T-helper 1 cell treated with Interleukin-12 subunit alpha and Interleukin-12 subunit beta and Interleukin-4 antibody, amounts not matched to agents 30 ng/mL and 1 ng/mL, for 36 hours (primary cell): ENCODE measurements at regions not wholly inside any gene's neighbourhood (a gene's known extent, or its start where the extent isn't known, plus 50 kb on each side); places are given as distances from the start of the nearest gene placed in this dataset.
"Not testable (repeated sequence)": the region's sequence is repeated elsewhere in the genome, so short reads cannot be mapped to it uniquely, and the experiment has no call there.

Experiments used
- intact Hi-C: fragments of 100-400 bp; cut with micrococcal nuclease; formaldehyde crosslinking; loops from one replicate; pipeline ENCODE4 v1.15.1; 2024

GRCh38 chr10:8367672-8368411 lies 313.4 kb downstream of the GATA3 start:
- intact Hi-C loops, result not testable (repeated sequence)

- intact Hi-C loops, result no loop called here
These were observed 315.2 kb downstream of the GATA3 start for GRCh38 chr10:8369666-8370065.

DNA sequence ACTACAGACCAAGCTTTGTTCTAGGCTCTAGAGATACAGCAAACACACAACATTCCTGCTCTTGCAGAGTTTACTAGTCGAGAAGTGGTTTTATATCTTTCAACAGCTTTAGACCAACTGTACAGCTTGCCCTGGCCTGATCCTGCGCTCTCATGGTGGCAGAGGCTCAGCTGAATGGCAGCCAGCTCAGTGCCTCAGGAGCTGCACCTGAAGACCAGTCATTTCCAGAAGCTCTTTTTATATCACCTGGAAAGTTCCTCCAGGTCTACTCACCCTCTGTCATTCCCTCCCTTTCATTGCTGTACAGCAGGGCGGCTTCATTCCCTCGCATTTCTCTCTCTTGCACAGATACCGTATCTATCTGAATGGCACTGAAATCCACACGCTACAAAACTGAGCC lies 319.8 kb downstream of the GATA3 start:
- intact Hi-C loops, result no loop called here

GRCh38 chr10:8375137-8375536 lies 320.6 kb downstream of the GATA3 start:
- intact Hi-C loops, result no loop called here

GRCh38 chr10:8378198-8378983 lies 323.9 kb downstream of the GATA3 start:
- intact Hi-C loops, result no loop called here

- intact Hi-C loops, result no loop called here
These were observed 325.7 kb downstream of the GATA3 start for GRCh38 chr10:8379906-8380832.

- intact Hi-C loops, result no loop called here
These were observed 326.5 kb downstream of the GATA3 start for GRCh38 chr10:8380833-8381496.

- intact Hi-C loops, result no loop called here
These were observed 332.3 kb downstream of the GATA3 start for GRCh38 chr10:8386781-8387180.

GRCh38 chr10:8389630-8390029 lies 335.1 kb downstream of the GATA3 start:
- intact Hi-C loops, result no loop called here

DNA sequence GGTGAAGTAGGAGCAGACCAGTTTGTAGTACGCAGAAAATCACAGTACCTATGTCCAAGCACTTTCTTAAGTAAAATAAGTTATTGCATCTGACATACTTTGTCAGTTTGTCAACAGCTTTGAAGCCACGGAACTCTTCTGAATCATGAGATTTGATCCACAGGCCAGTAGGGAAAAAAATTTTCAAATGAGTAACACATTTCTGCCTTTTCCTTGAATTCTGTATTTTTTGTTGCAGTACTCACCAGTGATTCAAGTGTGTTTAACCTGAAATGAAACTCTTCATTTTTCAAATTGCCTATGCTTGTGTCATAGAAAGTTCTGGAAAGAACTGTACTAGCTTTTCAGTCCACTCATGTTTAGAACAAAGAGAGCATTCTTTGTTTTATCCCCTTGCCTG lies 337.7 kb downstream of the GATA3 start:
- intact Hi-C loops, result no loop called here

DNA sequence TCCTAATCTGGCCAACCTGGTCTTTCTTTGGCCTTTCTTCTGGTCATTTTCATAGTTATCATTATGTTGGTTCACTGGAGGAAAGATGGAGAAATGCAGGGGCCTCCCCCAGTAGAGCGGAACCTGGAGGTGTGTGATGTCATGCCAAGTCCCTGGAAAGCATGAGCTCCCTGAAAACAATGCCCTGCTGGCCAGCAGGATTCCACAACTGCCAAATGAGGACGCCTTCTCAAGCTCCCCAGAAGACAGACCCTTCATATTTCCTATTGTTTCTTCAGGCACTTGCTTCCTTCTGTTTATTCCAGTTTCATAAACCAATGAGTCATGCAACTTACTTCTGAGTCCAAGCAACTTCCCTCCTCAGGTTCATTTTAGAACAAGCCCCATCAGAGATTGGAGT lies 339.0 kb downstream of the GATA3 start:
- intact Hi-C loops, result no loop called here

GRCh38 chr10:8396675-8397074 lies 342.2 kb downstream of the GATA3 start:
- intact Hi-C loops, result no loop called here

- intact Hi-C loops, result no loop called here
These were observed 344.3 kb downstream of the GATA3 start for GRCh38 chr10:8398771-8399170.

DNA sequence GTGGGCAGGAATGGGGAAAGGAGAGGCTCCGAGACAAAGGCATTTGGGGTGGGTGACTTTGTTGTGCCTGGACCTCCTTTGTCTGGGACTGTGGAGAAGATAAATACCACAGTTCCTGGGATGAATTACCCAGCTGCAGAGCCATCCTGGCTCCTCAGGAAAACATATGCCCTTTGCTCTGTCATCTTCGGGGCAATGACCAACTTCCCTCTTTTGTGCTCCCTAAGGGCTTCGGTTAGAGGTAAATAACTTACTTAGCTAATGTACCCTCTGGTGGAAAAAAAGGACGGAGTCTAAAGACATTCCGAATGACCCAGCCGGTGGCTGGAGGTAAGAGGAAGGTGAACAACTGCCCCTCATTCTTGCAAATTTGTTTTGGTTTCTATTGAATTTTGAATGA lies 345.7 kb downstream of the GATA3 start:
- intact Hi-C loops, result loop anchor here (5.0 to 10.0 kb wide), 3 partner anchors 218 to 615 kb away; partner anchors contain the start of genes ATP5F1C, KIN and TAF3

GRCh38 chr10:8400892-8401291 lies 346.4 kb downstream of the GATA3 start:
- intact Hi-C loops, result loop anchor here (5.0 to 10.0 kb wide), 3 partner anchors 219 to 616 kb away; partner anchors contain the start of genes ATP5F1C, KIN and TAF3

DNA sequence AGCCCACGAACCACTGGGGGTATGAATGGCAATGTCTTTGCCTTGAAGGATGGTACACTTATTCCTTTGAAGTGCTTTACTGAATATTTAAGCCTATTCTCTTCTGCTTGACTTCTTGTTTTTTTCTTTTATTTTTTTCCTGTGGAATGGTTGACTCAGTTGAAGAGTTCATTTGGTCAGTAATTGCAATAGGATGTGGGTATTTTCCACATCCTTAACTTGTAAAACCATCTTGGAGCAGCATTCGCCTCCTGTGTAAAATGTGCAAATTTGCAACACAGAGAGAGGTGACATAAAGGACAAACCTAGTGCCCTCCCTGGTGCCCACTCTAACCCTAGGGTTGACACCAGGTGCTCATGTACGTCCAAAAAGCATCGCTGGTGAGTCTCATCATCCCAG lies 347.0 kb downstream of the GATA3 start:
- intact Hi-C loops, result loop anchor here (5.0 to 10.0 kb wide), 3 partner anchors 219 to 617 kb away; partner anchors contain the start of genes ATP5F1C, KIN and TAF3

GRCh38 chr10:8402576-8402975 lies 348.1 kb downstream of the GATA3 start:
- intact Hi-C loops, result loop anchor here (1.0 to 10.0 kb wide), 6 partner anchors 70 to 892 kb away; partner anchors contain the start of genes ATP5F1C, KIN and TAF3

- intact Hi-C loops, result loop anchor here (1.0 to 10.0 kb wide), 10 partner anchors 12 to 891 kb away; partner anchors contain the start of genes ATP5F1C, KIN and TAF3
These were observed 349.4 kb downstream of the GATA3 start for GRCh38 chr10:8403711-8404371.

DNA sequence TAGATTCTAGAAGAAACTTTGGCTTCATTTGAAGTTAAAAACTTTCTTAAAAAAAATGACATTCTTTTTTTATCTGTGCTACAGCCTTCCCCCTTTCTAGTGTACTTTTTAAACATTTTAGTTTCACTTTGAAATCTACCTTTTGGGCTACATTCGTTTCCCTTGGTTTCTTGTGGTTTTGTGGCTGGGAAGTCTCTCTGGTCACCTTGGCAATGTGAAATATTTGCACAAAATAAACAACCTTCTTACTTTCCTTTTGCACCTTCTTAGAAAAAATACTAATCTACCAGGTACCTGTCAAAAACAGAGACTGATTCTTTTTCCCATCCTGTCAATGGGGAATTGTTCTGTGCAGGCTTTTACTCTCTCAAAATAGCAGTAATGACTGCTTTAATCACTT lies 350.2 kb downstream of the GATA3 start:
- intact Hi-C loops, result loop anchor here (1.0 to 10.0 kb wide), 9 partner anchors 12 to 620 kb away; partner anchors contain the start of genes ATP5F1C, KIN and TAF3

DNA sequence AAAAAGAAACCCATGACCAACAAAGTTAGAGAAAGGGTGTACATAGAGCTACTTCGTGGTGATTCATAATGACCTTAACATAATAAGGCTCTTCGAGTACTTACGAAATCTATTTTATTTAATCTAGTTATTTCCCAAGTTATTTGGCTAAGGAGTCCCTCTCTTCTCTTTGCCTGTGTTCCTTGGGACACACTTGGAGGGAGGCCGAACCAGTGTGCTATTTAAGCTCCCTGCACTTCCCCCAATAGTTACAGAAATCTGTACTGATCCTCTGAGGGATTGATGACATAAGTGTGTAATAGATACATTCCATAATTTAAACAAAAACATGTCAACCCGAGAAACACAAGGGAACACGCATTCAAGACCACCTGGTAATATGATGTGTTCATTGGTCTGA lies 351.1 kb downstream of the GATA3 start:
- intact Hi-C loops, result loop anchor here (2.0 to 10.0 kb wide), 4 partner anchors 45 to 621 kb away; partner anchors contain the start of genes ATP5F1C, KIN and TAF3
